ENCODE measurements at regions not wholly inside any gene's neighbourhood (a gene's known extent, or its start where the extent isn't known, plus 50 kb on each side); places are given as distances from the start of the nearest gene placed in this dataset.

GRCh38 chr2:56026828-56027227, 103.2 kb upstream of the EFEMP1 start:
- TF ChIP-seq CTCF (IDR thresholded peaks at IDR 0.05 in 2 of 3, conservative IDR thresholded peaks at IDR 0.05 in 1 of 3; ENCODE audit: control insufficient read depth in 2 of 3, extremely low read depth in 1 of 3, insufficient read depth in 1 of 3, low read depth in 3 of 3, low read length in 3 of 3), result no peak
- no peak for TF ChIP-seq POLR2AphosphoS5 (IDR thresholded peaks at IDR 0.05; ENCODE audit: low read length)
- TF ChIP-seq GABPA (IDR thresholded peaks at IDR 0.05; ENCODE audit: low read depth), result no peak
- no peak for TF ChIP-seq TCF12 (IDR thresholded peaks at IDR 0.05; ENCODE audit: low read depth, low read length)
- TF ChIP-seq MAX (IDR thresholded peaks at IDR 0.05; ENCODE audit: low read depth, low read length), result no peak
- no peak for TF ChIP-seq USF2 (IDR thresholded peaks at IDR 0.05; ENCODE audit: borderline replicate concordance, low read depth, low read length)

Measured in GM12878 (cell line).